B cell (primary cell): ENCODE measurements at regions not wholly inside any gene's neighbourhood (a gene's known extent, or its start where the extent isn't known, plus 50 kb on each side); places are given as distances from the start of the nearest gene placed in this dataset.

Source experiments
- EZH2 ChIP-seq: IDR thresholded peaks from 2 replicates; pipeline ENCODE4 v1.6.1; 2012; ENCODE audit warnings: borderline replicate concordance, low read depth, mild to moderate bottlenecking, moderate library complexity, low read length; ENCODE audit not compliant: insufficient read depth, poor library complexity, severe bottlenecking
- TF ChIP-seq, protein P1 (sequence below): fragments of 200-600 bp; IDR thresholded peaks from one replicate; pipeline ENCODE4 v1.8.0; 2022; ENCODE audit warnings: antibody characterized with exemption, mild to moderate bottlenecking

DNA sequence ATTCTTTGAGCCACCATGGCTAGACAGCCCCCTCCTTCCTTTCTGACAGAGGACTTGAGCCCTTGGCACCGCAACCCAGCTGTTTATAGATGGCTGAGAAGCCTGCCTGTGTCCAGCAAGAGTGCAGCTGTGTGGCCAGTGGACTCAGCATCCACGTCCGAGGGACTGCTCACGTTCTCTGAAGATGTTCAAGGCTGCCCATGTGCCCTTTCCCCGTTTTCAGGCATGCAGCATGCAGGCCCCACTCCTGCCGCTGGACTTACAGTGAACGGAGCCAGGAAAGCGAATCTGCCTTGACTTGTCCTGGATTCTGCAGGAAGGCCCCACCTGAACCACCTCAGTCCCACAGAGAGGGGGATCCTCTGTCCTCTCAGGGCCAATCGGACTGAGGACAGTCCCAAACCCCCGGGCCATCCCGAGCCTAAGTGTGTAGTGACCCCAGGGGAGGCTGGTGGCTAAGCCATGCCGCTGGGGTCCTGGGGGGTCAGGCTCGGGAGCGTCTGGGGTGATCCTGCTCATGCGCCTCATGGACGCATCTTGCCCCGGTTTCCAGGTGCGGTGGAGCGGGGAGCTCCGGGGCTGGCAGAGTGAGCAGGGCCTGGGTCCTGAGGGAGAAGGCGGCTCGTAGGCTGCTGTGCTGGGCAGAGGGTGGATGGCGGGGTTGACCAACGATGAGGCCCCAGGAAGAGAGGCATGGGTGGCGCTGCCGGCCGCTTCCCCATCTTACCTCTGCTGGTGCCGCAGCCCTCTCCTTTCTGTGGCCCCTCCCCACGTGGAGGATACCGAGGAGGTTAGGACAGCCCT is 170.7 kb downstream of the CTTN start:
- TF ChIP-seq, protein P1, sequence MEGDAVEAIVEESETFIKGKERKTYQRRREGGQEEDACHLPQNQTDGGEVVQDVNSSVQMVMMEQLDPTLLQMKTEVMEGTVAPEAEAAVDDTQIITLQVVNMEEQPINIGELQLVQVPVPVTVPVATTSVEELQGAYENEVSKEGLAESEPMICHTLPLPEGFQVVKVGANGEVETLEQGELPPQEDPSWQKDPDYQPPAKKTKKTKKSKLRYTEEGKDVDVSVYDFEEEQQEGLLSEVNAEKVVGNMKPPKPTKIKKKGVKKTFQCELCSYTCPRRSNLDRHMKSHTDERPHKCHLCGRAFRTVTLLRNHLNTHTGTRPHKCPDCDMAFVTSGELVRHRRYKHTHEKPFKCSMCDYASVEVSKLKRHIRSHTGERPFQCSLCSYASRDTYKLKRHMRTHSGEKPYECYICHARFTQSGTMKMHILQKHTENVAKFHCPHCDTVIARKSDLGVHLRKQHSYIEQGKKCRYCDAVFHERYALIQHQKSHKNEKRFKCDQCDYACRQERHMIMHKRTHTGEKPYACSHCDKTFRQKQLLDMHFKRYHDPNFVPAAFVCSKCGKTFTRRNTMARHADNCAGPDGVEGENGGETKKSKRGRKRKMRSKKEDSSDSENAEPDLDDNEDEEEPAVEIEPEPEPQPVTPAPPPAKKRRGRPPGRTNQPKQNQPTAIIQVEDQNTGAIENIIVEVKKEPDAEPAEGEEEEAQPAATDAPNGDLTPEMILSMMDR, result no peak
- TF ChIP-seq EZH2, result no peak
